HG03565 (cell line): ENCODE measurements at regions not wholly inside any gene's neighbourhood (a gene's known extent, or its start where the extent isn't known, plus 50 kb on each side); places are given as distances from the start of the nearest gene placed in this dataset.
"Not testable (repeated sequence)": the region's sequence is repeated elsewhere in the genome, so short reads cannot be mapped to it uniquely, and the experiment has no call there.

Experiments
- ATAC-seq: cut with Tn5 transposase; IDR thresholded peaks from one replicate; pipeline ENCODE4 v1.9.1; 2021; ENCODE audit warnings: mild to moderate bottlenecking, moderate library complexity; ENCODE audit not compliant: unreplicated experiment

DNA sequence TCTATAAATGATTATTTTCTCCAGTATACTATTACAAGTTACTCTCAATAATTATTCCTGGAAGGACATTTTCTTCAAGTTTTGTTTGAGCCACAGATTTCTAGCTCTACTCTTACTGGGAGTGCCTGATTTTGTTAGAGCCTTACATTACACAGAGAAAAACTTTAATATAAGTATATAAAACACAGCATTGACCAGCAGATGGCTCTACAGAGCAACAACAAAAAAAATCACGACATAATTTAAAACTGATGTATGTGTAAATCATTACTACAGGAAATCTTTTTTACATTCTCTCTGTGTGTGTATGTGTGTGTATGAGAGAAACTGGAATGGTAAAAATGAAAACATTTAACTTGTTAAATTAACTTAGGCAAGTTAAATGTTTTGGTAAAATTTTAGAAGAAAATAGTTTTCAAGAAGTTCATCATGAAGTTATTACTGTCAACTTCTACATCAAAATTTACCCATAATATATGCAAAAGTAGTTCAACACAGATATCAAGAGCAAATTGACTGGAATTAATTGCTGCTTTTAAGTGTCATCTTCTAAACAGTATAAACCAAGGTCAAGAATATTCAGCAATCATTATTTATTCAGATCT lies 103.3 kb downstream of the MDH1 start:
- no peak for ATAC-seq

DNA sequence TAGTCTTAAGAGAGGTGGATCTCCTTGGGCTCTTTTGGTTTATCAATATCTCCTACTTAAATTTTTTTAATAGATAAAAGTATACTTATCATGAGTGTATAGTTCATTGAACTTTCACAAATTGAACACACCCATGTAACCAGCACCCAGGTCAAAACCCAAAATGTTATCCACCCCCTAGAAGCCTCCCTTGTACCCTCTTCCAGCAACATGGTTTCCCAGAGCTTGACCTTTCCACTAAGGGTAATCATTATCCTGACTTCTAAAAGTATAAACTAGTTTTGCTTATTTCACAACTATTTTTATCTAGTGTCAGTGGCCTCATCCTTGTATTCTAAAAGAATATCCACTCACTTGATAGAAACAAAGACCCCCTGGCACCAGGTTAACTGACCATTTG lies 106.8 kb downstream of the MDH1 start:
- ATAC-seq, result no peak

DNA sequence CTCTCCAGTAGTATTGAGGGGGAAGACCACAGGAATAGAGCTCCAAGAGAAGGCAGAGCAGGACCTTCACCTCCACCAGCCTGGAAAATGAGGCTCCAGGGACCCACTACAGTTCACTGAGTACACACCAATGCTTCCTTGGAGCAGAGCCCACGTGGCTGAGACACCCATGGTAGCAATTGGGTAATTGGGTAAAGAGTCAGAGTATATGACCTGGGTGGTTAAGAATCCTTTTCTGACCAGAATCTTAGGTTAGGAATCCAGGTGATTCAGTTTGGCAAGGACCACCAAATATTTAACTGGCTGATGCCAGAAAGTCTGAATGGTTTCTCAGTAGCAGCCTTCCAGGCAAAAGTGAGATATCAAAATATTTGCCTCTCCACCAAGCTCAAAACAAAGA lies 107.7 kb downstream of the MDH1 start:
- ATAC-seq, result no peak

DNA sequence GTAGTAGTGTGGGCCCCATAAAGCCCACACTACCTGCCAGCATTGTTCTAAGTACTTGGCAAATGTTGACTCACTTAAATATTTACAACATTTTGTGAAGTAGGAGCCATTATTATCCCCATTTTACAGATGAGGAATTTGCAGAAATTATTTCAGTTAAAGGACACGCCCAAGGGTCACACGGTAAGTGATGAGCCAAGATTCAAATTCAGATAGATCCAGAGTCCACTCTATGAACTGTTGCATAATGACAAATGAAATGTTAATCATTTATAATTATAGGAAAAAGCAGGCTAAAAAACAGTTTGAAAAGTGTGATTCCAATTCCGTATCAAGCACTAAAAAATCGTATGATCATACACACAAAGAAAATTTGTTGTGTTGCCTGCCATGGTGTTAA lies 108.4 kb downstream of the MDH1 start:
- no peak for ATAC-seq

DNA sequence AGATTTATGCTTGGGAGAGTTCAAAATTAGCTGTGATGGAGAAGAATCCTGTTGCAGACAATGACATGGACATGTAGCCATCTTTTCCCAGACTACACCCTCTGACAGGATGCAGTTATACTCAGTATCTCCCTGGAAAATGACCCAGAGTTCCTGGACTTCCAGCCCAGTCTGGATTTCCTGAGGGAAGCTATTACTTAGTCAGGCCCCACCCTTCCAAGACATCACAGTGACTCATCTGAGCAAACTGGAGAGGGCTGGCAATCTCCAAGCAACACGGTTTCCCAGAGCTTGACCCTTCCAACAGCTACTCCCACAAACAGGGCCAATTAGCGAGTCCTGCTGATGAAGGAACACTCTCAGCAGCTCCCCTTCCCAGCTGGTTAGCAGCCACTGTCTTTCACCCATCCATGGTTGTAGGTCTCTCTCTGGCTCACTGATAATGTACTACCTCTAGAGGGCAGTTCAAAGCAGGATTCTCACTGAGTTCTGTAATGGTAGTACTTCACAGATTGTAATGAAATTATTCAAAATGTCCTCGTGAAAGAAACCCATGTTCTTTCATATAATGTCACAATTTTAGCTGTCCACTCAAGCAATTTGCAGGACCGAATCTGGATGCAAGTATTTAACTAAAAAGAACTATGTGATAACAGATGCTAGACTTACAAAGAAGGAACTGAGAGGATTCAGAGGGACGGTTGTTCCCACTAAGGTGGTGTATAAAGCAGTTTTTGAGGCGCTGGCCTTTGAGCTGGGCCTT lies 110.2 kb downstream of the MDH1 start:
- peak; percentile 59 for ATAC-seq

DNA sequence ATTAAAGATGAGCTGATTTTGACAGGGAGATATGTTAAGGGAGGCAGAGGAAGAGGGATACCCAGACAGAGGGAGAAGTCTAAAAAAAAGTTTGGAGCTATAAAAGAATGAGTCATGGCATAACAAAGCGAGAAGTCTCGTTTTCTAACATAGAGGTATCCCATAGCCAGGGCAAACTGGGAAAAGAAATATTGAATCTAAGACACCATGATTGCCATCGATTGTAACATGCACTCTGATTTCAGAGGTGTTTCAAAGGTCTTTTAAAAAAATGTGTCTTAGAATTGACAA lies 110.7 kb downstream of the MDH1 start:
- no peak for ATAC-seq

DNA sequence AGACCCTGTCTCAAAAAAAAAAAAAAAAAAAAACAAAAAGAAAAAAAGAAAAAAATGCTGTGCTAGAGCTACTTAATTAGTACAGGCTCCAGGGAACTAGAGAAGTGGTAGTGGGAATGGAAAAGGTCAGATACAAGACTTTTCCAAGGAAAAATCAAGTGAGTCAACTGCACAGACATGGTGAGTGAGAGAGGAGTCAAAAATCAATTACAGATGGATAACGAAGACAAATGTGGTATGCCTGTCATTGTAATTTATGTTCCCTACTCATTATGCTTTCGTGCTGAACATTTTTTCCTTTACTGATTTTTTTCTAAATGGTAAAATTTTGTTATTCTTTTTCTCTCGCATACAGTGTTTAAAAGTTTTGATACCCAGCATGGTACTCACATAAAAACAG lies 111.5 kb downstream of the MDH1 start:
- no peak for ATAC-seq

DNA sequence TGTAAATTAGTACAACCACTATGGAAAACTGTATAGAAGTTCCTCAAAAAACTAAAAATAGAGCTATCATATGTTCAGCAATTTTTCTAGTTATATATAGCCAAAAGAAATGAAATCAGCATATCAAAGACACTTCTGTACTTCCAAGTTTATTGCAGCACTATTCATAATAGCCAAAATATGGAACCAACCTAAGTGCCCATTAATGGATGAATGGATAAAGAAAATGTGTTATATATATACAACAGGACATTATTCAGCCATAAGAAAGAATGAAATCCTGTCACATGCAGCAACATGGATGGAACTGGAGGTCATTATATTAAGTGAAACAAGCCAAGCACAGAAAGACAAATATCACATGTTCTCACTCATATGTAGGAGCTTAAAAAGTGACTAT lies 112.6 kb downstream of the MDH1 start:
- no peak for ATAC-seq

DNA sequence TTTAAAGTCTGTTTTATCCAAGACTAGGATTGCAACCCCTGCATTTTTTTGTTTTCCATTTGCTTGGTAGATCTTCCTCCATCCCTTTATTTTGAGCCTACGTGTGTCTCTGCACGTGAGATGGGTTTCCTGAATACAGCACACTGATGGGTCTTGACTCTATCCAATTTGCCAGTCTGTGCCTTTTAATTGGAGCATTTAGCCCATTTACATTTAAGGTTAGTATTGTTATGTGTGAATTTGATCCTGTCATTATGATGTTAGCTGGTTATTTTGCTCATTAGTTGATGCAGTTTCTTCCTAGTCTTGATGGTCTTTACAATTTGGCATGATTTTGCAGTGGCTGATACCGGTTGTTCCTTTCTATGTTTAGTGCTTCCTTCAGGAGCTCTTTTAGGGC lies 117.3 kb downstream of the MDH1 start:
- ATAC-seq, result not testable (repeated sequence)

DNA sequence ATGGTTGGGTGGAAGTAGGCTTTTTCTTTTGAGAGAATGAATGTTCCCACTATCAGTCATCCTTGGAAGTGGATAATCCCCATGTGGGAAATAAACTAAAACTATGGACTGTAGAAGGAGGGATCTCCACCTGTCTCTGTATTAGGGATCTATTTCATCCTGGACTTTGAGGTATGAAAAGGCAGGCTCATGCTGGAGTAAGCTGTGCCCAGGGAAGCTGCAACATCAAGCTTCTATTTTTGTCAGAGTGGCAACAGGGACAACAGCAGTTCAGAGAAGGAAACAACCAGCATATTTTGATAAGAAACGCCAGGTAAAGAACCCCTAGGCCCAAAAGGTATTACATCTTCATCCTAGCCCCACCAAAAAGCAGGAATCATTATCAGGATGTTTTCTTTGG lies 122.0 kb downstream of the MDH1 start:
- no peak for ATAC-seq

DNA sequence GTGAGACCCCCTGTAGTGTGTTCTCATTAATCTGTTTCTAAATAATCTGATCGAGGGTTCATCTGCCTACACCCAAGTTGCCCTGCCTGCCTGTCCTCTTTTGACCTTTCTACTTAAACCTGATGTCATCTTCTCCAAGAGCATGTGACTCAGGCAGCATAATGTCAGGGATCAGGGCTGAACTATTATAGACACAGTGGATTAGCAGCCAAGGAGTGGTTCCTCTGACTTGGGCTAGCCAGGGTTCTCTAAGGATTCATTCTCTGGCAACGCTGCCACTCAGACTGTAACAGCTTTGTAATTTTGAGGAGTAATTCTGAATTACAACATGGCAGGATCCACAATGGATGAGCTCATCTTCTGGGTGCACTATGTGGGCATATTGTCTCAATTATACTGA lies 124.0 kb downstream of the MDH1 start:
- no peak for ATAC-seq

DNA sequence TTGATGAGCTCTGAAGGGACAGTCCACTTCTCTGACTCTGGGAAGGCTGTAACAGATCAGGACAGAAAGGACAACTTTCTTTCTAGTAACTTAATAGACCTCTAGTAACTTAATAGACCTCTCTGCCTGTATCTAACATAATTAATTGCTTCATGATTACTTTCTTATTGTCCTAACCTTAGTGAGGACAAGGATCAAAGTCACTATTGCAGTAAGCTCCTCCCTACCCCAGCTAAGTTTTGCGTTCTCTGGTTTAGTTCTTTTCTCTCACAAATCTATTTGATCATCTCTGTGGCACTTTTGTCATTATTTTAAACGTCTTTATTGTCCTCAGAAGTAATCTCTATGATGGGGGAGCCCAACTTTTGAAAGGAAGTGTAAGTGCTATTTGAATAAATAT lies 125.5 kb upstream of the UGP2 start:
- ATAC-seq, result no peak

DNA sequence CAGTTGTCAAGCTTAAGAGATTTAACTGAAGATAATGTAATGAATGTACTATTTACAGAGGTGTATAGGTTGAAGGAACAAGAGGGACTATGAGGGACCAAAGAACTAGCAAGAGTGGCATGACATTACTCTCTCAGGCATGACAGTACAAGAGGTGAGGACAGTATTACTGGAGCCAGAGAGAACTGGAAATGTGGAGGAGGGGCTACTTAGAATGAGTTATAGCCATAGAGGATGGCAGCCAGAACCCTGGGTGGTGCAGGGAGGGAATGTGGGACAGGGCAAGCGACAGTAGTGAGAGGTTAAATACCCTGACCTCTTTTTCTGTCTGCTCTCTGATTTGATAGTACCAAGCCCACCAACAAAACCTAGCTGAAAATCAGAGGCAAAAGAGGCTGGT lies 122.6 kb upstream of the UGP2 start:
- no peak for ATAC-seq

DNA sequence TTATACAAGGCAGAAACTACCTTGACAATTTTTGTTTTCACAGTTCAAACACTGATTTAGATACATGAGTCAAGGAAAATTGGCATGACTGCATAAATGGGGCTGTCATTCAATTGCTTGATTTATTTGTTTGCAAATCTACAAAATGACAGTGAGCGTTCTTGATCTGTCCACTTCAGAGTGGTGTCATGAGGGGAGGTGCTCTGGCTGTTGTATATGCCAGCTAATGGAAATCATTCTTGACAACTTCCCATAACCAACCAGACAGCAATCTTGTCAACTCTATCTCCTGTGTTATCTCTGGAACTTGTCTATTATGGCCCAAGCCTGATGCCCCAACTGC lies 120.6 kb upstream of the UGP2 start:
- ATAC-seq, result no peak

DNA sequence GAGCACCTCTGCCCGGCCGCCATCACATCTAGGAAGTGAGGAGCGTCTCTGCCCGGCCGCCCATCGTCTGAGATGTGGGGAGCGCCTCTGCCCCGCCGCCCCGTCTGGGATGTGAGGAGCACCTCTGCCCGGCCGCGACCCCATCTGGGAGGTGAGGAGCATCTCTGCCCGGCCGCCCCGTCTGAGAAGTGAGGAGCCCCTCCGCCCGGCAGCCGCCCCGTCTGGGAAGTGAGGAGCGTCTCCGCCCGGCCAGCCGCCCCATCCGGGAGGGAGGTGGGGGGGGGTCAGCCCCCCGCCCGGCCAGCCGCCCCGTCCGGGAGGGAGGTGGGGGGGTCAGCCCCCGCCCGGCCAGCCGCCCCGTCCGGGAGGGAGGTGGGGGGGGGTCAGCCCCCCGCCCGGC lies 119.4 kb upstream of the UGP2 start:
- ATAC-seq, result not testable (repeated sequence)

DNA sequence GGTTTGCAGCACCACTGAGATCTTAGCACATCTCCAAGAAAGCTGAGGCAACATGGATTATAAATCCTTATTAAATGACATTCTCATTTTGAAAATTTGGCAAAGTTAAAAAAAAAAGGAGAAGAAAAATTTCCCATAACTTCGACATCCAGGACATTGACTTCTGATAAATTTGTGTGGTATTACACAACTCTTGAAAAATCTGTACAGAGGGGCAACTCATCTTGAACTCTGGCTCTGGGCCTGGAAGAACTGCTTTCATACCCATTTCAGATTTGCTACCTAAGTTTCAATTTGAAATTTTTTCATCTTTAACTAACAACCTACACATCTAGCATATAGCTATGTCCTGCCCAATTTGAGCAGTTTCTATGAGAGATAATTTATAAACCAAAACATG lies 118.0 kb upstream of the UGP2 start:
- no peak for ATAC-seq

DNA sequence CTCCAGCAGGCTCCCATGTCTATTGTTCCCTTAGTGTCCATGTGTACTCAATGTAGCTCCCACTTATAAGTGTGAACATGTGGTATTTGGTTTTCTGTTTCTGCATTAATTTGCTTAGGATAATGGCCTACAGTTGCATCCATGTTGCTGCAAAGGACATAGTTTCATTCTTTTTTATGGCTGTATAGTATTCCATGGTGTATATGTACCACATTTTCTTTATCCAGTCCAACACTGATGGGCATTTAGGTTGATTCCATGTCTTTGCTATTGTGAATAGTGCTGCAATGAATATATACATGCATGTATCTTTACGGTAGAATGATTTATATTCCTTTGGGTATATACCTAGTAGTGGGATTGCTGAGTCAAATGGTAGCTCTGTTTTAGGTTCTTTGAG lies 116.5 kb upstream of the UGP2 start:
- not testable (repeated sequence) for ATAC-seq

DNA sequence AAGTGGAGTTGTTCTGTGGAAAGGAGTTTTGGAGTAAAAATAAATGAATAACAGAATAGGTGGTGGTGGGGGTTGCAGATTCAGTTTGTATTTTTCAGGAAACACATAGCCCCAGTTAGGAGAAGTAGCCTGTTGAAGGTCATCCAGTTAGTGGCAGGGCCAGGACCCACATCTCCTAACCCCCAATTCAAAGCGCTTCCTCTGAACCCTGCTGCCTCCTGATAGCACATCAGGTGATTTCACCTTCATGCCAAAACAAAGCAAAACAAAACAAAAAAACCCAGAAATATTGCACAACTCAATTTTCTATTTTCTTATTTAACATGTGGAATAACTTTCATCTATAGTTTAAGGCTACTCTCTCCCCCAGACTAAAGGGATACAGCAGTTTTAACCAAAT lies 112.3 kb upstream of the UGP2 start:
- ATAC-seq, result no peak

DNA sequence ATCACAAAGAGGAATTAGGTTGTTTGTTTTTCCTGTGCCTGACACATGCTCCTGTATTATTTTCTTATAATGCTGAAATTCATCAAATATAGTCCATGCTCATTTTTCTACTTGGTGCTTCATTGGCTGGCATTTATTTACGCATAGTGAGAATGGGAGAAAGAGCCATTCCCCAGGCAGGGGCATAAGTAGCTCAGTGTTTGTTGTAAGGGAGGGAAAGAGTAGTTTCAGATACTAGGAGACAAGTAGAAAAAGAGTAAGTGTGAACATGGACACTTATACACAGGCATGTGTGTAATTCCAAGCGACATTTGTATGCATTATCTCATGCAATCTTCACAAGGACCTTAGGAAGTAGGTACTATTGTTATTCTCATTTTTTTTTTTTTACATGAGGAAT lies 111.9 kb upstream of the UGP2 start:
- no peak for ATAC-seq

DNA sequence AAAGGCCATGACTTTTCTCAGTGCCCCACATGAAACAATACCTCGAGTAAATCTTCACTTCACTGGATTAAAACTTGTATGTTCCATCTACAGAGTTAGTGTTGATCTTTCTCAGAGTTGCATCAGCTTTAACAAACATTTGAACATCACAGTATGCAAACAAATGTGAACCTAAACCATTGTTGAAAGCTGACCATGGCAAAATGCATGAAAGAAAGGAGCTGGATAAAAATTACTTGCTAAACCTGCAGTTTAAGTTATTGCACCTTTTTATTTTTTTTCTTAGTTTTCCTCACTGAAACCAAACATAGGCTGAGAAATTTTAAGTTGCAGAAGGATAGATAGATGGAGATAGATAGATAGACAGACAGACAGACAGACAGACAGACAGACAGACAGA lies 107.2 kb upstream of the UGP2 start:
- ATAC-seq, result no peak

DNA sequence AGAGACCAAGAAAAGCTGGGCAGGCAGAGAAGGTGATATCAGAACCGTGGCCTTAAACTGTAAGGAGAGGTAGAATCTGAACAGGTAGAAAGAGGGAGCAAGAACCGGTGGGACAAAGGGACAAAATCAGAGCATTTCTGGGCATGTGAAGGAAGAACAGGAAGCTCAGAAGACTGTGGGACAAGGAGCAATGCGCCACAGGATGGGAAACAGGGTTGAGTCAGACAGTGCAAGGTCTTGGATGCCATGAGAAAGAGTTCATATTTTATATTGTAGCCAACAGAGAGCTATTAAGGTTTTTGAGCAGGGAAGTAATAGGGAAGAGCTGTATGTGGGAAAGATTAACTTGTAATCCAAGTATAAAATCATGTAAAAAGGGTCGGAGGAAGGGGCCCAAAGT lies 106.4 kb upstream of the UGP2 start:
- ATAC-seq, result no peak

DNA sequence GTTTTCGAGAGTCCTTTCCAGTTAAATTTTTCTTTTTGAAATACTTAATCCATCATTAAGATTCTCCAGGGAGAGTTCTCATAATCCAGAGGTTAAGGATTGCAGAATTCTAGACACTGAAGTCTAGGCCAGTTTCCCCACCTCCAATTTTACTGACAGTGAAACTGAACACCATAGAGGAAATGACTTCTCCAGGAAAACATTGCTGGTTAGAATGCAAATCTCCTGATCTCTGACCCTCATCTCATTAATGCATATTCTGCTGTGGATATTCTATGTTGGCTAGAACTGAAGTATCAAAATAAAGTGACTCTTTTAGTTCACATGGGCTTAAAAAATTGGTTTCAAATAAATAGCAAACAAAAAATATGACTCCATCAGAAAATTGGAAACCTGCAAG lies 105.8 kb upstream of the UGP2 start:
- no peak for ATAC-seq

DNA sequence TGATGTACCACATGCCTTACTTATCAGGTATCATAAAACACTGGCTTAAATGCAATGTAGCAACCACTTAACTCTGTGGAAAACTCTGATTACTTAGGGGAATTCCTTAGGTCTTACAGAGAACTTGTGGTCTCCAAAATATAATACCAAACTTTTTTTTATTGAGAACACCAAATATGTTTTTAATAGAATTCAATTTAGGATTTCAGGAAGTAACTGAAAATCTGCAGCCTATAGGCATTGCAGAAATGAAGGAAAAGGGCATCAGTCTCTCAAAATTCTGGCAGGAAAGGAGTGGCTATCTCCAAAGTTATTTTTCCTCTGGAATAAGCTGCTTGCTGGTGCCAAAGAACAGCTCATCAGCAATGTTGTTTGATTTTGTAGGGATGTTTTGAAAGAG lies 105.3 kb upstream of the UGP2 start:
- no peak for ATAC-seq
